B cell (primary cell): ENCODE measurements at regions not wholly inside any gene's neighbourhood (a gene's known extent, or its start where the extent isn't known, plus 50 kb on each side); places are given as distances from the start of the nearest gene placed in this dataset.

Source experiments
- ATAC-seq: fragments of 200-7000 bp; cut with Tn5 transposase; one replicate; pipeline ENCODE4 v1.10.0; 2021; ENCODE audit warnings: low read depth, mild to moderate bottlenecking, moderate number of reproducible peaks, moderate library complexity
- CTCF ChIA-PET: fragments of 350-600 bp; sonication (Branson Sonifier 250); formaldehyde crosslinking; loops from one replicate; lab custom pipeline; 2021; ENCODE audit warnings: antibody characterized with exemption, inconsistent platforms; lab: Charles Lee
- POLR2A ChIA-PET: fragments of 350-600 bp; sonication (Branson Sonifier 250); formaldehyde crosslinking; loops from one replicate; lab custom pipeline; 2021; ENCODE audit warnings: antibody characterized with exemption; lab: Charles Lee
- DNase-seq: peaks from one replicate; pipeline ENCODE4 v3.0.0; 2013
- H2AFZ ChIP-seq: 2 replicates; pipeline ENCODE4 v1.6.1; 2012; ENCODE audit warnings: mild to moderate bottlenecking, low read depth, low read length; ENCODE audit not compliant: insufficient read depth, poor library complexity, severe bottlenecking
- H3K27ac ChIP-seq, 2 donors: 1 replicate in 1 of 2; 2 replicates in 1 of 2; pipeline ENCODE4 v1.5.1; 2012 to 2013; ENCODE audit warnings: low read length in 2 of 2, mild to moderate bottlenecking in 2 of 2, moderate library complexity in 1 of 2
- H3K27me3 ChIP-seq, 4 experiments: fragments of 200-600 bp in 1 of 4; sonication (generic) in 1 of 4; replicated peaks in 1 of 4; 1 replicate in 2 of 4; 2 replicates in 2 of 4; pipeline versions ENCODE4 v1.6.1 to v1.7.0; 2013 to 2016; ENCODE audit warnings: low read length in 3 of 4, mild to moderate bottlenecking in 2 of 4, mixed read lengths in 1 of 4, moderate library complexity in 1 of 4; ENCODE audit not compliant: insufficient read depth in 4 of 4, control insufficient read depth in 3 of 4; ENCODE audit errors: control extremely low read depth in 1 of 4
- H3K36me3 ChIP-seq, 2 experiments: replicated peaks in 1 of 2; 1 replicate in 1 of 2; 2 replicates in 1 of 2; pipeline versions ENCODE4 v1.6.1 to v1.7.1; 2013; ENCODE audit warnings: low read length in 1 of 2; ENCODE audit not compliant: insufficient read depth in 2 of 2, control insufficient read depth in 1 of 2; ENCODE audit errors: control extremely low read depth in 1 of 2, extremely low read depth in 1 of 2
- H3K4me1 ChIP-seq, 2 donors: fragments of 200-600 bp in 1 of 2; sonication (generic) in 1 of 2; 1 replicate in 1 of 2; 2 replicates in 1 of 2; pipeline versions ENCODE4 v1.5.1 to v1.6.1; 2013 to 2017; ENCODE audit warnings: low read length in 2 of 2; ENCODE audit not compliant: control insufficient read depth in 2 of 2, insufficient read depth in 2 of 2
- H3K4me2 ChIP-seq: replicated peaks from 2 replicates; pipeline ENCODE3; 2012; ENCODE audit warnings: mild to moderate bottlenecking, low read depth, low read length; ENCODE audit not compliant: poor library complexity, severe bottlenecking
- H3K4me3 ChIP-seq, 5 experiments: fragments of 200-600 bp in 1 of 5; sonication (generic) in 1 of 5; 1 replicate in 3 of 5; 2 replicates in 2 of 5; pipeline versions ENCODE4 v1.5.1 to v1.7.0; 2011 to 2016; ENCODE audit warnings: low read length in 4 of 5, mild to moderate bottlenecking in 4 of 5, low read depth in 2 of 5, control low read depth in 1 of 5, moderate library complexity in 1 of 5; ENCODE audit not compliant: insufficient read depth in 1 of 5; ENCODE audit errors: control extremely low read depth in 1 of 5, extremely low read depth in 1 of 5
- H3K79me2 ChIP-seq: fragments of 200-600 bp; sonication (generic); one replicate; pipeline ENCODE4 v1.6.0; 2016; ENCODE audit warnings: low read length; ENCODE audit not compliant: control insufficient read depth, insufficient read depth
- H3K9ac ChIP-seq: fragments of 200-600 bp; sonication (generic); 2 replicates; pipeline ENCODE4 v1.6.1; 2017; ENCODE audit warnings: mild to moderate bottlenecking, low read length, moderate library complexity
- H3K9me3 ChIP-seq, 3 donors: one replicate each; pipeline versions ENCODE4 v1.6.1 to v1.7.1; 2013; ENCODE audit warnings: low read length in 2 of 3; ENCODE audit not compliant: control insufficient read depth in 2 of 3, insufficient read depth in 1 of 3; ENCODE audit errors: control extremely low read depth in 1 of 3
- H4K20me1 ChIP-seq: 2 replicates; pipeline ENCODE4 v1.6.0; 2012; ENCODE audit warnings: mild to moderate bottlenecking, low read length; ENCODE audit not compliant: insufficient read depth, control insufficient read depth, poor library complexity, severe bottlenecking
- H3K27ac Mint-ChIP-seq: one replicate; pipeline ENCODE4 v1.8.0; 2021; ENCODE audit warnings: mixed read lengths
- H3K27me3 Mint-ChIP-seq: one replicate; pipeline ENCODE4 v1.8.0; 2021; ENCODE audit warnings: mixed read lengths
- H3K4me1 Mint-ChIP-seq: one replicate; pipeline ENCODE4 v1.8.0; 2021; ENCODE audit warnings: mixed read lengths
- H3K4me3 Mint-ChIP-seq: one replicate; pipeline ENCODE4 v1.8.0; 2021; ENCODE audit warnings: mixed read lengths
- H3K9me3 Mint-ChIP-seq: one replicate; pipeline ENCODE4 v1.8.0; 2022; ENCODE audit warnings: mixed read lengths; ENCODE audit not compliant: insufficient read depth
- EZH2 ChIP-seq: IDR thresholded peaks from 2 replicates; pipeline ENCODE4 v1.6.1; 2012; ENCODE audit warnings: borderline replicate concordance, low read depth, mild to moderate bottlenecking, moderate library complexity, low read length; ENCODE audit not compliant: insufficient read depth, poor library complexity, severe bottlenecking
- WGBS: methylation state at CpG from one replicate; pipeline ENCODE4 v1.1.5; 2013; ENCODE audit warnings: missing lambda C conversion rate; ENCODE audit not compliant: insufficient coverage; 5-methylcytosine and 5-hydroxymethylcytosine counted together
- intact Hi-C: fragments of 100-400 bp; cut with micrococcal nuclease; formaldehyde crosslinking; loops from one replicate; pipeline ENCODE4 v1.10.0; 2022
- TF ChIP-seq, protein P1 (sequence below): fragments of 200-600 bp; IDR thresholded peaks from one replicate; pipeline ENCODE4 v1.8.0; 2022; ENCODE audit warnings: antibody characterized with exemption, mild to moderate bottlenecking

GRCh38 chr2:7180638-7181370, 263.6 kb downstream of the RNF144A start:
- Histone ChIP-seq H3K4me3 (no peak overlapping the region), H3K4me1 (no peaks in the 10 kb centered on the region), H3K79me2 (no peaks in the 10 kb centered on the region), H4K20me1 (no peaks in the 10 kb centered on the region), H3K9me3 (no peaks in the 10 kb centered on the region), H3K4me2 (no peak overlapping the region), H3K9ac (no peak overlapping the region), H3K36me3 (no peaks in the 10 kb centered on the region), H2AFZ (no peak overlapping the region), H3K27ac (no peak overlapping the region), H3K27me3 (no peaks in the 10 kb centered on the region)
- no peak for DNase-seq
- POLR2A ChIA-PET: no interaction called here
- no peak overlapping the region for H3K27ac Mint-ChIP-seq
- CTCF ChIA-PET: no interaction called here
- WGBS: 86% methylated on average over 8 of the region's 9 CpGs
- peaks cover 8% of the 10 kb centered on the region for H3K27me3 Mint-ChIP-seq
- no peaks in the 10 kb centered on the region for H3K4me1 Mint-ChIP-seq
- H3K4me3 Mint-ChIP-seq: no peak overlapping the region
- no peak for TF ChIP-seq EZH2
- TF ChIP-seq, protein P1, sequence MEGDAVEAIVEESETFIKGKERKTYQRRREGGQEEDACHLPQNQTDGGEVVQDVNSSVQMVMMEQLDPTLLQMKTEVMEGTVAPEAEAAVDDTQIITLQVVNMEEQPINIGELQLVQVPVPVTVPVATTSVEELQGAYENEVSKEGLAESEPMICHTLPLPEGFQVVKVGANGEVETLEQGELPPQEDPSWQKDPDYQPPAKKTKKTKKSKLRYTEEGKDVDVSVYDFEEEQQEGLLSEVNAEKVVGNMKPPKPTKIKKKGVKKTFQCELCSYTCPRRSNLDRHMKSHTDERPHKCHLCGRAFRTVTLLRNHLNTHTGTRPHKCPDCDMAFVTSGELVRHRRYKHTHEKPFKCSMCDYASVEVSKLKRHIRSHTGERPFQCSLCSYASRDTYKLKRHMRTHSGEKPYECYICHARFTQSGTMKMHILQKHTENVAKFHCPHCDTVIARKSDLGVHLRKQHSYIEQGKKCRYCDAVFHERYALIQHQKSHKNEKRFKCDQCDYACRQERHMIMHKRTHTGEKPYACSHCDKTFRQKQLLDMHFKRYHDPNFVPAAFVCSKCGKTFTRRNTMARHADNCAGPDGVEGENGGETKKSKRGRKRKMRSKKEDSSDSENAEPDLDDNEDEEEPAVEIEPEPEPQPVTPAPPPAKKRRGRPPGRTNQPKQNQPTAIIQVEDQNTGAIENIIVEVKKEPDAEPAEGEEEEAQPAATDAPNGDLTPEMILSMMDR: no peak
- ATAC-seq: no peak
- intact Hi-C loops: no loop called here
- H3K9me3 Mint-ChIP-seq: no peaks in the 10 kb centered on the region

GRCh38 chr2:7182525-7182924, 265.3 kb downstream of the RNF144A start:
- H3K27ac Mint-ChIP-seq: no peak overlapping the region

More at GRCh38 chr2:7182525-7182924, 265.3 kb downstream of the RNF144A start:
- no peaks in the 10 kb centered on the region for H3K9me3 Mint-ChIP-seq
- H3K4me3 Mint-ChIP-seq: no peak overlapping the region
- ATAC-seq (no peak), DNase-seq (no peak)
- Histone ChIP-seq H3K79me2 (no peaks in the 10 kb centered on the region), H3K27me3 (no peaks in the 10 kb centered on the region), H3K4me1 (no peaks in the 10 kb centered on the region), H3K9ac (no peak overlapping the region), H3K4me3 (no peak overlapping the region), H4K20me1 (no peaks in the 10 kb centered on the region), H3K36me3 (no peaks in the 10 kb centered on the region), H3K9me3 (no peaks in the 10 kb centered on the region), H2AFZ (no peak overlapping the region), H3K4me2 (no peak overlapping the region), H3K27ac (no peak overlapping the region)
- POLR2A ChIA-PET: no interaction called here
- no peaks in the 10 kb centered on the region for H3K4me1 Mint-ChIP-seq
- intact Hi-C loops: no loop called here
- CTCF ChIA-PET: interaction anchor here (1.0 kb wide), 1 partner anchor 23 kb away, joined by 4 read pairs; no protein-coding TSS in a partner anchor
- 100% methylated on average over 1 of the region's 3 CpGs for WGBS
- H3K27me3 Mint-ChIP-seq: peaks cover 8% of the 10 kb centered on the region
- no peak for TF ChIP-seq EZH2
- TF ChIP-seq, protein P1: no peak
